ACHN (cell line): ENCODE measurements at regions not wholly inside any gene's neighbourhood (a gene's known extent, or its start where the extent isn't known, plus 50 kb on each side); places are given as distances from the start of the nearest gene placed in this dataset.

Source experiments
- DNase-seq: peaks from one replicate; pipeline ENCODE4 v3.0.0-alpha.2; 2015
- in situ Hi-C: cut with HindIII; loops from 2 replicates; pipeline ENCODE4 v1.10.0; 2017; ENCODE audit warnings: low sequenced_read_pairs, low pct_ligation_motif_present, low pct_unique_long_range_greater_than_20kb

DNA sequence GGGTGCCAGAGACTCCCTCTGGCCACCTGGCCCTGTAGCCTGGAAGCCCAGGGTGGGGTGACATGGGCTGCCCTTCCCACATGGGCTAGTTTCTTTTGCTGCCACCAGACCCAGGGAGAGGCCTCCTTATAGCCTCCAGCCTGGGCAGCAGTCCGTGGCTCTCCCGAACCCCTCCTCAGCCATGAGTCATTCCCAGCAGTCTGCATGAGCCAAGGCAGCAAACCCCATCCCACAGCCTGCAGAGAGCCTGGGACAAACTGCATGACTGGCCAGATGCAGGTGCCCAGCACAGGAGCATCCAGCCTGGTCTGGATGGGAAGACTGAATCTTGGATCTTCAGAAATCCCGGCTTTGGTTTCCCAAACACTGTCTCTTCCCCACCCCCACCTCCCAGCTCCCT is 75.7 kb downstream of the MRPL14 start:
- peak; percentile 79 for DNase-seq
- in situ Hi-C loops: no loop called here

DNA sequence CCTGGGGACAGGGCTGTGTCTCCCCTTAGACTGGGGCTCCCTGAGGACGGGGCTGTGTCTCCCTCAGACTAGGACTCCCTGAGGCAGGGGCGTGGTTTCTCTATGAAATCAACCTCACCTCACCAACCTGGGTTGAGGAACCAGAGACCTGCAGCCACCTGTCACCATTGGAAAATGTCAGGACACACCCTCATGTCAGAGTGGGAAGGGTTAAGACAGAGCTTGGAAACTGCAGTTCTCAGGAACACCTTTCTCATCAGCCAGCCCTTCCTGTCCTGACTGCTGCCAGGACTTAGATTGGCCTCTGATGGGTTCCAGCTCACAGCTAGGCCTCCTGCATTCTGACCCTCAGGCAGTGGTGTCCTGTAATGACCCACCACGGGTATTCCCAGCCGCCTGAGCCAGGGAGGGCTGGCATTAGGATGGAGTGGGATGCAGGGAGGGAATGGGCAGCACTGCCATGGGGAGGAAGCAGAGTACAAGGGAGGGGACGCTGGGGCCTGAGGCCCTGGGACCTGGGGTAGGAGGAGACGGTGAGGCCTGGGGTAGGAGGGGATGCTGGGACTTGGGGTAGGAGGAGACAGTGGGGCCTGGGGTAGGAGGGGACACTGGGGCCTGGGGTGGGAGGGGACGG is 76.3 kb downstream of the MRPL14 start:
- in situ Hi-C loops: no loop called here
- no peak for DNase-seq

DNA sequence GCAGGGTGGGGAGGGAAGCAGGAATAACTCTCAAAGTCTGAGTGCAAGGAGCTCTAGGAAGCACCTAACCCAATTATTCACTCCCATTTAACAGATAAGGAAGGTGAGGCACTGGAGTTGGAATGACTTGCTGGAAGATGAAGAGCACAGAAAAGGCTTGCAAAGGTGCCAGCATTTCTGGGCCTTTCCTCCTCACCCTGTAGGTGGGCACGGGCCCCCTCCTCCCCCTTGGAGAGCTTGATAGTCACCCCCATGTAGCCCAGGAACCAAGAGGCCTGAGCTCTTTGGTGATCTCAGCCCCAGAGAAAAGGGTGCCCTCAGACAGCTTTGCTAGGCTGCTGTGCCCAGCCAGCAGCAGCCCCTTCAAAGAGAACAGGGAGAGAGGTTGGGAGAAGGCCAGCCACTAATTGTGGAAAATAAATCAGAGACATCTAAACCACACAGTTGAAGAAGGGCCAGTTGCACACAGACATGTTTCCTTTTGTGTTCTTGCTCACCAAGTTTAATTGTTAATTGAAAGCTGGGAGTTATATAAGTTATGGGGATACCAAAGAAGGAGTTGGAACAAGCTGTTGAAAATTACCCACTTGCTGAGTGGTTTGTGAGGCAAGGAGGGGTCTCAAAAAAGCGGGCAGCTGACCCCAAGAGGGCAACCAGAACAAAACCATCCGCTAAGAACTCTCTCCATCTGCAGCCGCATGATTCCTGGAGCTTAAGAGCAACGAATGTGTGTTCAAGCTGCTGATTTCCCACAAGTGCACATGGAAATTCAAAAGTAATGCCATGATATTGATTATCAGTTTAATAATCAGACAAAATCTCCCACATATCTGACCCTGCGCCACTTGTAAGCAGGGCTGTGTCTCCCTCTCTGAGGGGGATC is 77.0 kb downstream of the MRPL14 start:
- no peak for DNase-seq
- in situ Hi-C loops: no loop called here

DNA sequence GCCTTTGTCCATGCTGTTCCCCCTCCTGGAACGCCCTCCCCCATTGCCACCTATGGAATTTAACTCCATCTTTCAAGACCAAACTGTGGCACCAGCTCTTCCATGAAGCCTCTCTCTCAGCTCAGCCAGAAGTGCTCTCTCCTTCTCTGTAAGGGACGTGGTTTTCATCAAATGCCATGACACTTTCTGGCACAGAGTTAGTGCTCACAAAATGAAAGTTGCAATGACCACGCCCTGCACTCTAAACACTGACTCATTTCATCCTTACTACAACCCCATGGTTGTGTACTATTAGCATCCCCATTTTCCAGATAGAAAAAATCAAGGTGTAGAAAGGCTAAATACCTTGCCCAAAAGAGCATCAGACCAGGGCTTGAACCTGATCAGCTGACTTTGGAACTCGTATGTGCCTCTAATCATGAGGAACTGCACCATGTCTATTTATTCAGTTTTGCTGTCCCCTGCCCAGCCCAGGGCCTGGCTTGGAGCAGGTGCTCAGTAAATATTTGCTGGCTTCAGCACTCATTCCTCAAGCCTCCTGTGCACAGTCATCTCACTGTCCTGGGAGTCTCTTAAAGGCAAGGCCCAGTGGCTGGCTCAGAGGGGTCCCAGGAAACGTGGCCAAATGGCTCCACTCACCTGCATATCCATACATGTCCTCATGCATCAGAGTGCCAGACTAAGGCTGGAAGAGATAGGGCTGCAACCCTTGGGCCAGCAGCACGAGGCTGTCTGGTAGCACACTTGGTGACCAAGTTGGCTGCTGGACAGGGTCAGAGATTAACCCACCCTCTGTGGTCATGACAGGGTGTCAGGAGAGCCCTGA is 77.9 kb downstream of the MRPL14 start:
- in situ Hi-C loops: no loop called here
- no peak for DNase-seq

DNA sequence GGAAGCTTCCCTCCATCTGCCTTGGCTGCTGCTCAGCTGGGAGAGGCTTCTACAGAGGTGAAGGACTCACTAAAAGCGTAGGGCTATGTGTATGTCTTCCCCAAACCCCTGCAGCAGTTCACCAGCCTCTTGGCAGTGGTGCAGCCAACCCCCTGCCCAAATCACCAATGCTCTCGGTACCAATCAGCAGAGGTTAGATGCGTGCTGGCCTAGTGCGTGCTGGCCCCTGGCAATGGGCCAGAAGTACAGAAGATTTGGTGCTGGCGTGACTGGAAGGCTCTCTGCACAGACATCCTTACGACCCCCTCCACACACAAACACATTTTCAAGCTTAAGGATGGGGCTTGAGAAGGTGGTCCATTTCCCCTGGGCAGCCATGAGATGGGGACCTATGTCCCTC is 79.0 kb downstream of the MRPL14 start:
- in situ Hi-C loops: no loop called here
- DNase-seq: no peak

DNA sequence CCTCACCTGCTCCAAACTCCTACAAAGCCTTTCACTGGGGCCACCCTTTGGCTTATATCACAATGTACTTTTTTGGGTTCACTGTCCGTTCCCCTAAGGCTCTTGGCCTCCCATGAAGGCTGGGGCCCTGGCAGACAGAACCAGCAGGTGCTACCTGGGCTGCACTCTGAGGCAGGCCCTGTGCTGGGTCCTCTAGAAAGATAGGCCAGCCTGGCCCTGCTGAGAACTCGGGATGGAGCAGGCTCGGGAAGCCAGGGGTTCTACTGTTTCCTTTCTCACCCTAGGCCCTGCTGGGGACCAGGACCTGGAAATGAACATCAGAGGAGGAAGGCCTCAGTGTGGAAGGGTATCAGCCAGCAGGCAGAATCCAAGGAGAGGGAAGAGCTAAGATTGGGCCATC is 79.5 kb downstream of the MRPL14 start:
- DNase-seq: no peak
- in situ Hi-C loops: no loop called here

DNA sequence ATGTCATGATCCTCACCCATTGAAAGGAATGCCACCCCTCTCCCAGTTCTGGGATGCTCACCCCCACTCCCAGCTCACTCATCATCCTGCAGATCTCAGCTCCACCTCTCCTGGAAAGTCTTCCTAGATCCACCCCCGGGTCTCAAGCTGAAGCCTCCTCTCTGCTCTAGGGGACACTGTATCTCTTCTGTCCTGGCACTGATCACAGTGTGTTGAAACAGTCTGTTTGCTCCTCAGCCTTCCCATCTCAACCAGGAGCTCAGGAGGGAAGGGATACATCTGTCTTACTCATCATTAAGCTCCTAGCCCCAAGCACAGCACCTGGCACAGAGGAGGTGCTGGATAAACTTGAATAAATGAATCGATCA is 80.1 kb downstream of the MRPL14 start:
- DNase-seq: no peak
- in situ Hi-C loops: no loop called here

DNA sequence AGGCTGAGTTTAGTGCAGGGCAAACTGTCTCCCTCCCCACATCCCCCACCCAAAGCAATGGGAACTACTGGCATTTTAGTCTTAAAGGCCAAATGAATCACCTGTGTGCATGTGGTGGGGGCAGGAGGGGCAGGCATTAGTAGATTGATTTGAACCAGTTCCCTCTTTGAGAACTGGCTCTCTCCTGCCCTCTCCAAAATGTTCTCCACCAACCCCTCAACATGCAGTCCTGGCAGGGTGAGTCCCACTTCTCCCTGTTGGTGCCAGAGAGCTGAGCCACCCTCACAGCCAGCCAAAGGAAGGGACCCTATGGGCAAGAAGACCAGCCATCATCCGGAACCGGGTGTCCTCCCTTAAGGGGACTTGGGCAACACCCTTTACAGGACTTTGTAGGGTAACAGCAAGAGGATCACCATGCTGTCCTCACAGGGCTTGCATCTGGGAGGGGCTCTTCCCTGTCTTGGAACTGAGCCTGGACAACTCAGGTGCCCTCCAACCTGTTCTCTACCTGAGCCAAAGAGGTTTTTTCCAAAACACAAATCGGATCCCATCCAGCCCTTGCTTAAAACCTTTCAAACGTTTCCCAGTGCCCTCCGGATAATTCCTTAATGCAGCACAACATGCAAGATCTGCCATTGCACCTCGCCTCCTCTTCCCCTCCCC is 80.6 kb downstream of the MRPL14 start:
- in situ Hi-C loops: no loop called here
- DNase-seq: no peak

DNA sequence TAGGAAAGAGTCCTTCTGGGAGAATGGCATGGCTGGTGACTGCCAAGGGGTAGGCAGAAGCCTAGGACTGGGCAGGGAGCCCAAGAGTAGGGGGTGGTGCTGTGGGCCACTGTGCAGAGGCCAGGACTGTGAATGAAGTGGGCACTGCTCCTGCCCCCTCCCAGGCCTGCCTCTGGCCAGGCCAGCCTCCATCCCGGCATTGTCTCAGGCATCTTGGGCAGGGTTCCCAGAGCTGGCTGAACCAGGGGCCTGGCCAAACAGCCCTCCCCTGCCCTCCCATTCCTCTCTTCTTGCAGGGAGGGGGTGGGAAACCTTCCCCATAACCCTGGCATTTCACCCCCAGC is 81.6 kb downstream of the MRPL14 start:
- DNase-seq: no peak
- in situ Hi-C loops: no loop called here

DNA sequence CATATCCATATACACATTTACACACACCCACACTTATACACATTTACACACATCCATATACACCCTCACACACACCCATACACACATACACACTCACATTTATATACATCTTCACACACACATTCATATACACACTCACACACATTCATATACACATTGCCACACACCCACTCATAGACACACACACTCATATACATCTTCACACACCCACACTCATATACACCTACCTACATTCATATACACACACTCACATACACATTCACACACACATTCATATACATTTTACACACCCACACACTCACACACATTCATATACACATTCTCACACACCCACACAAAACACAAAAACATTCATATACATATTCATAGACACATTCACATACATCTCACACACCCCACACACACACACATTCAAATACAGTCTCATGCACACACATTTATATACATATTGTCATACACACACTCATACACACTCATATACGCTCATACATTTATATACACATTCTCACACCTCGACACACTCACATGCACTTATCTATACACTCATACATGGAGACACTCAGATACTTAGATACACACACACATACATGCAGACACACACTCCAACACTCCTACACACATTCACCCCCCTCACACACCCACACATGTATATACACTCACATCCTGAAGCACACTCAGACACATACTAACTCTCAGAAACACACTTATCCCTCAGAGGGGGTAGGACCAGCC is 82.1 kb downstream of the MRPL14 start:
- in situ Hi-C loops: no loop called here
- no peak for DNase-seq

DNA sequence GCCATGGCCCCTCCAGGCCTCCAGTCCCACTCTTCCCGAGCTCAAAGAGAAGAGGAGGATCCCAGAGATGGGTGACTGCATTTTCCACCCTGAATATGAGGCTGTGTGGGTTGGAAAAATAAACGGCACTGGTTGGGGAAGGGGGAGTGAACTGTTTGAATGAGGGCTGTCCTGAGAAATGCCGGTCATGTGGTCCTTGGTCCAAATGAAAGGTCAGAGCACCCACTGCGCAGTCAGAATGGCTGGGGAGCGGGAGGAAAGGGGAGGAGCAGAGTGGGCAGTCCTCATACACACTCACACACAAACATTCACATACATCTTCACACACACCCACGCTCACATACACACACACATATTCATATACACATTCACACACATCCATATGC is 83.1 kb downstream of the MRPL14 start:
- no peak for DNase-seq
- in situ Hi-C loops: no loop called here

DNA sequence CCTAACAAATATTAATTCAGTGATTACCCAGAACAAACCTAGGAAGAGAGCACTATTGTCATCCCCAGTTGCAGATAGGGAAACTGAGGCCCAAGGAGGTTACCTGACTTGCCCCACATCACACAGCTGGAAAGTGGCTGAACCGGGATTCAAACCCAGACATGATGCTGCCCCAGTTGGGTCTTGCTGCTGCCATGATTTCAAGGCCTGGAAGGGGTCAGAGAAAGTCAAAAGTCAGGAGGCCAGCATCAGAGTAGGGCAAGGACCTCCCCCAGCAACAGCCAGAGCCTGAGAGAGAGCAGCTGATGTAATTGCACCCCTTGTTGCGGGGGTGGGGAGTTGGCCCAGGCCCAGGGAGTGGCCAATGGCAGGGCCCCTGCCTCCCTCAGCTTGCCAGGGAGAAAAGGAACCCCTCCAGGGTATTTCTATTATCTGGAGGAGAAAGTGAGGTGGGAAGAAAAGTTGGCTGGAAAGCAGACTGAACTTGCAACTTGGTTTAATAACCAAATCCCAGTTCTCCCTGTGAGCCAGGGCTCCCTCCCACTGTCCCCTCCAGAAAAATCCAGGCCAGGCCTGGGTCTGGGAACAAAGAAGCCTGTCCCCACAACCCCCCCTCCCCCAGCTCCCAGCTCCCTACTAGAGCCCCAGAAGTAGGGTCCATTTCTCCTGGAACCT is 83.6 kb downstream of the MRPL14 start:
- DNase-seq: no peak
- in situ Hi-C loops: no loop called here

DNA sequence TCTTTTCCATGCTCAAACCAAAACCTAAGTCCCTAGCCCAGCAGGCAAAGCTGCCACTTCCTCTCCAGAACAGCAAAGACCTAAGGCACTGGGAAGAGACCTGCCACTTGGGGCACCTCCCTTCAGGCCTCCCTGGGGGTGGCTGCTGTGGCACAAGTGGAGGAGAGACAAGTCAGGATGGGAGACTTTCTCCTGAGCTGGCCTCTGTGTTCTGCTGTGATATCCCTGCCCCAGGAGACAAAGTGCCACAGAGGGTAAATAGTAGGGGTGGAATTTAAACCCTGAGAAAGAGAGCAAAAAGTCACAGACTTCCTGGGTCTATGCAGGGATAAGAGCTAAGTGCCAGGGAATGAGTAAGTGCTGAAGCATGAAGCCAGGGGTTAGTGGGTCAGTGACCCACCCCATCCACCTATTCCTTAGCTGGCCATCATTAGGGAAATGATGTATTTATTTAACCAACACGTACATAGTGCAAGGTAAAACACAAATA is 84.2 kb downstream of the MRPL14 start:
- peak; percentile 66 for DNase-seq

DNA sequence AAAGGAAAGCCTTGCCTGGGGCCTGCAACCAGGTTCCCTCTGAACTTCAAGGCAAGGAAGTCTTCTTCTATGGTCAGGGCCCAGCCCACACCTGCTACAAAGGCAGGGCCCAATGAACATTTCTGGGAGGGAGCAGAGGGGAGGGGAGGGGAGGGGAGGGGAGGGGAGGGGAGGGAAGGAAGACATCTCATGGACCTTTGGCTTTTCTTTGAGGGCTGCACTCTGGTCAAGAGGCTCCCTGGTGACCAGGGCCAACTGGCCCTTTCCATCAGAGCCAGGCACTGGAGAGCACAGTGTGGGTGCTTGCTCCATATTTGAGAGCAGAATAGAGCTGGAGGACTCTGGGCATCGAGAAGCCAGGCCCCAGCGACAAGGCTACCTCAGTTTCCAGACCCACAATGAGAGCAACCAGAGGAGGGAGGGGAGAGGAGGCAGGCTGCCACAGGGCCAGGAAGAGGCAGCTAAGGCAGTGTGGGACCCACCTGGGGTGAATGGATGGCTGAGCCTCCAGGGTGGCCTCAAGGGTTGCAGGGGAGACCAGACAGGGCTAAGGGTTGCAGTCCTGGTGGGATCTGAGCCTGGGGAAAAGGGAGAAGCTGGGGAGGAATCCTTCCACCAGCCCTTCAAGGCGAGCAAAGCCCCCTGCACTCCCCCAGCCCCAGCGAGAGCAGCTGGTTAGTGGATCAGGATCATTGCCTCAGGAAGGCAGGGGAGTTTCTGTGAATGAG is 84.8 kb downstream of the MRPL14 start:
- in situ Hi-C loops: no loop called here
- no peak for DNase-seq

More for the DNA sequence above, 84.2 kb downstream of the MRPL14 start:
- in situ Hi-C loops: no loop called here

DNA sequence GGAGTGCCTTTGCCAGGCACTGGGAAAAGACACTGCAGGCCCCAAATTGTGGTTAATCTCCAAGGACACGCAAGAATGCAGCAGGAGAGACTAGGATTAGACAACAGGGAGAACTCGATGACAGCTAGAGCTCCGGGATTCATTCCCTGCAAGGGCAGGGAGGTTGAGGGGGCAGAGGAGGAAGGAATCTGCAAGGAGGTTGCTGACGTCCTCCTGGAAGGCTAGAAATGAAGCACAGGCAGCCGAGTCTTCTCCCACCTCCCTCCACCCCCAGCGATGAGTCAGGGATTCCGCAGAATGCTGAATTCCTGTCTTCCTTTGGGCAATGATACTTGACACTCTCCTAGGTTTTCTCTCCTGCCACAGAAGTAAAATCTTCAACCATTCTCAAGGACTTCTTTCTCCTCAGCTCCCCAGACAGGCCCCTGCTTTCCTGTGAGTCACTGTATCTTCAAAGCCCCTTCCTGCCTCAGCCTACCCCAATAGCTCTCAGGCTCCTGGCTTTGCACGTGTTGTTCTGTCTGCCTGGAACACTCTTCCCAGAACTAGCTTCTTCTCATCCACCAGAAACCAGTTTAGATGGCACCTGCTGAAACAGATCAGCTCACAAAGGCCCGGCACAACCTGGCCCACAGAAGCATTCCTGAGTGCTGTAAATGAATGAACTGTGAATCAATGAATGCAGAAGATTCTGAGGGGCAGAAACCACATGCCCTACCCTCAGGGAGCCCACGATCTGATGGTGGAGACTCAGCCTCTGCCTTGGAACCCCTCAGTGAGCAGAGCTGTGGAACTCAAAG is 85.6 kb downstream of the MRPL14 start:
- in situ Hi-C loops: no loop called here
- peak; percentile 88 for DNase-seq

DNA sequence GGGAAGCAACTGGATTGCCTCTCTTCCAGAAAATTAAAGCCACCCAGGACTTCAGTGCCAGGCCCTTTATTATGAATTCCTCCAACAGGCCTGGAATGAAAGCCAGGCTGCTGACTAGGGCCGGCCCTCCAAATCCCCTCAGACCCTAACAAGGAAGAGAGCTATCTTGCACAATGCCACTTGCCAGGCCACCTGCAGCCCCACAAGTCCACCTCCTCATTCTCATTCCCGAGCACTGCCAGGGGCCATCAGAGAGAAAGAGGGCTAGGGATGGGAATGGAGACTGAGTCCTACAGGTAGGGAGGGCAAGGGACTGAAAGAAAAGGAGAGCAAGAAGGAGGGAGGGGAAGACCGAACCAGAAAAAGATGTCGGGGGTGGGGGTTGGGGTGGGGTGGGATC is 86.5 kb downstream of the MRPL14 start:
- in situ Hi-C loops: no loop called here
- no peak for DNase-seq
